Lower leg skin (tissue), 3 donors: ENCODE measurements at regions not wholly inside any gene's neighbourhood (a gene's known extent, or its start where the extent isn't known, plus 50 kb on each side); places are given as distances from the start of the nearest gene placed in this dataset.

Experiments
- POLR2A ChIP-seq, 2 donors: fragments of 450-650 bp; IDR thresholded peaks; one replicate each; pipeline ENCODE4 v1.6.1; 2016 to 2017; ENCODE audit warnings: antibody characterized with exemption in 2 of 2, mild to moderate bottlenecking in 1 of 2, moderate library complexity in 1 of 2
- TF ChIP-seq, protein P1 (sequence below), 3 donors: fragments of 450-650 bp; IDR thresholded peaks; one replicate each; pipeline ENCODE4 v1.5.1; 2016; ENCODE audit warnings: antibody characterized with exemption in 3 of 3, mild to moderate bottlenecking in 3 of 3, moderate library complexity in 2 of 3

DNA sequence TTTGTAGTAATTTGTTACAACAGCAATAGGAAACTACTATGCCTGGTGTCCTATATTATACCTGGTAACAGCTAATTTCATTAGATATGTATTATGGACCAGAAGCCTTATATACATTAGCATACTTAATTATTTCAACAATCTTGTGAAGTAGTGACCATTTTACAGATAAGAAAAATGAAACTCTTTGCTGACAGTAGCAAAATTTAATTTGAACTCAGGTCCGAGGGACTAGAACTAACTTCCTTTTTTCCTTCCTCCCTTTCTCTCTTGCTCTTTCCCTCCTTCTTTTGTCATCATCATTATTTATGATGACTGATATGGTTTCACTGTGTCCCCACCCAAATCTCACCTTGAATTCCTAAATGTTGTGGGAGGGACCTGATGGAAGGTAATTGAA lies 482.0 kb downstream of the SNAPC1 start:
- TF ChIP-seq, protein P1, sequence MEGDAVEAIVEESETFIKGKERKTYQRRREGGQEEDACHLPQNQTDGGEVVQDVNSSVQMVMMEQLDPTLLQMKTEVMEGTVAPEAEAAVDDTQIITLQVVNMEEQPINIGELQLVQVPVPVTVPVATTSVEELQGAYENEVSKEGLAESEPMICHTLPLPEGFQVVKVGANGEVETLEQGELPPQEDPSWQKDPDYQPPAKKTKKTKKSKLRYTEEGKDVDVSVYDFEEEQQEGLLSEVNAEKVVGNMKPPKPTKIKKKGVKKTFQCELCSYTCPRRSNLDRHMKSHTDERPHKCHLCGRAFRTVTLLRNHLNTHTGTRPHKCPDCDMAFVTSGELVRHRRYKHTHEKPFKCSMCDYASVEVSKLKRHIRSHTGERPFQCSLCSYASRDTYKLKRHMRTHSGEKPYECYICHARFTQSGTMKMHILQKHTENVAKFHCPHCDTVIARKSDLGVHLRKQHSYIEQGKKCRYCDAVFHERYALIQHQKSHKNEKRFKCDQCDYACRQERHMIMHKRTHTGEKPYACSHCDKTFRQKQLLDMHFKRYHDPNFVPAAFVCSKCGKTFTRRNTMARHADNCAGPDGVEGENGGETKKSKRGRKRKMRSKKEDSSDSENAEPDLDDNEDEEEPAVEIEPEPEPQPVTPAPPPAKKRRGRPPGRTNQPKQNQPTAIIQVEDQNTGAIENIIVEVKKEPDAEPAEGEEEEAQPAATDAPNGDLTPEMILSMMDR (IDR thresholded peaks at IDR 0.05), result no peak
- no peak for TF ChIP-seq POLR2A (IDR thresholded peaks at IDR 0.05)
